Cardiac muscle cell (in vitro differentiated cells and primary cell): ENCODE measurements at regions not wholly inside any gene's neighbourhood (a gene's known extent, or its start where the extent isn't known, plus 50 kb on each side); places are given as distances from the start of the nearest gene placed in this dataset.

ENCODE experiments used
- DNase-seq, 2 donors: peaks; one replicate each; pipeline versions ENCODE4 v3.0.0 to v3.0.0-alpha.2; 2010 to 2017; ENCODE audit warnings: low read depth in 1 of 2, low spot score in 1 of 2
- H3K27ac ChIP-seq: fragments of 200-600 bp; sonication (generic); 2 replicates; pipeline ENCODE4 v1.5.1; 2016
- H3K27me3 ChIP-seq: fragments of 200-600 bp; sonication (generic); 2 replicates; pipeline ENCODE4 v1.6.0; 2016; ENCODE audit warnings: control low read depth
- H3K36me3 ChIP-seq: fragments of 200-600 bp; sonication (generic); 2 replicates; pipeline ENCODE4 v1.5.1; 2016; ENCODE audit warnings: control low read depth
- H3K4me1 ChIP-seq: fragments of 200-600 bp; sonication (generic); 2 replicates; pipeline ENCODE4 v1.8.1; 2017; ENCODE audit warnings: low read depth, mild to moderate bottlenecking, mixed run types
- H3K4me3 ChIP-seq: fragments of 200-600 bp; sonication (generic); 2 replicates; pipeline ENCODE4 v1.5.1; 2016; ENCODE audit warnings: mild to moderate bottlenecking
- H3K9me3 ChIP-seq: fragments of 200-600 bp; sonication (generic); 2 replicates; pipeline ENCODE4 v1.5.1; 2017; ENCODE audit warnings: low read depth, mild to moderate bottlenecking, control low read depth
- CTCF ChIP-seq: IDR thresholded peaks from 2 replicates; pipeline ENCODE4 v1.5.1; 2012; ENCODE audit warnings: low read depth, mild to moderate bottlenecking, low read length

DNA sequence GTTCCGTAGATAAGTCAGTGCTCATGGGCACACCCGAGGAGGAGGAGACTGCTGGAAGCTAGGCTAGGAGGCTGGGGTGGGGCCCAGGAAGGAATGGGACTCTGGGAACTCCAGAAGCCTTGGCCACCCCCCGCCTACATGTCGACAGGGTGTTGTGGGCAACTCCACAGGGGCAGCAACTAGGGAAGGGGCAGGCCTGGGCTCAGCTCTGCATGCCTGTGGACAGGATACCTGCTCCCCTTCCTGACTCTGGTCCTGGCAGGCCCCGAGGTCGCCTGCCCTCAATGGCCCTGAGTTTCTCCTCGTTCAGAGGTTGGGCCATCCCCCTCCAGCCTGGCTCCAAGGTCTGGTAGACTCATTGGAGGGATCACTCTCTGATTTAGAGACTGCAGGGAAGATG is 138.9 kb upstream of the LINGO1 start:
- TF ChIP-seq CTCF, result no peak
- no peak overlapping the region for H3K4me3 ChIP-seq
- no peak for DNase-seq
- H3K4me1 ChIP-seq, result no peaks in the 10 kb centered on the region
- no peak overlapping the region for H3K27ac ChIP-seq
- H3K27me3 ChIP-seq, result no peaks in the 10 kb centered on the region
- H3K9me3 ChIP-seq, result no peaks in the 10 kb centered on the region
- no peaks in the 10 kb centered on the region for H3K36me3 ChIP-seq

- TF ChIP-seq CTCF, result no peak
- H3K4me1 ChIP-seq, result no peaks in the 10 kb centered on the region
- DNase-seq, result no peak
- no peaks in the 10 kb centered on the region for H3K27me3 ChIP-seq
- no peak overlapping the region for H3K27ac ChIP-seq
- no peak overlapping the region for H3K4me3 ChIP-seq
- H3K9me3 ChIP-seq, result no peaks in the 10 kb centered on the region
- H3K36me3 ChIP-seq, result no peaks in the 10 kb centered on the region
Observed at GRCh38 chr15:77769700-77770099, 137.0 kb upstream of the LINGO1 start.

GRCh38 chr15:77768521-77769078 is 135.9 kb upstream of the LINGO1 start:
- Histone ChIP-seq H3K4me1 (no peaks in the 10 kb centered on the region), H3K9me3 (no peaks in the 10 kb centered on the region), H3K36me3 (no peaks in the 10 kb centered on the region), H3K4me3 (no peak overlapping the region), H3K27me3 (no peaks in the 10 kb centered on the region), H3K27ac (no peak overlapping the region)
- TF ChIP-seq CTCF, result no peak
- DNase-seq, result no peak

DNA sequence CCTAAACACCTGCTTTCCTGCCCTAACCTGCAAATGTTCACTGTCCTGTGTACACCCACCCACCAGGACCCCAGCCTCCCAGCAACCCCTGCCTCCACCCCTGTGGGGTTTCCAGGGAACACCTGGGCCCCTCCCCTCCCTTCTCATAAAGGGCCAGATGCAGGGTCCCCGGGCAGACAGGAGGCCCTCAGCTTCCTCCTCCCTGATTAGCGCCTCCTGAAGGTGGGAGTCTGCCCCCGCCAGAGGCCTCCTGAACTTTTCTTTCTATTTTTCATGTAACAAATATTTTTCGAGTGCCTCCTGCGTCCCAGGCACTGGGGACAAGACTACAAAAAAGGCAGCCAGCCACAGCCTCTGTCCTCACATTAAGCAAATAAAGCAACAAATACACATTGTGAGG is 135.4 kb upstream of the LINGO1 start:
- no peak overlapping the region for H3K27ac ChIP-seq
- H3K27me3 ChIP-seq, result no peaks in the 10 kb centered on the region
- DNase-seq, result no peak
- H3K4me1 ChIP-seq, result no peaks in the 10 kb centered on the region
- no peaks in the 10 kb centered on the region for H3K36me3 ChIP-seq
- H3K9me3 ChIP-seq, result no peaks in the 10 kb centered on the region
- no peak for TF ChIP-seq CTCF
- H3K4me3 ChIP-seq, result no peak overlapping the region

- H3K4me3 ChIP-seq, result no peak overlapping the region
- TF ChIP-seq CTCF, result no peak
- H3K36me3 ChIP-seq, result no peaks in the 10 kb centered on the region
- no peak overlapping the region for H3K27ac ChIP-seq
- DNase-seq, result no peak
- H3K4me1 ChIP-seq, result no peaks in the 10 kb centered on the region
- no peaks in the 10 kb centered on the region for H3K27me3 ChIP-seq
- no peaks in the 10 kb centered on the region for H3K9me3 ChIP-seq
Observed at GRCh38 chr15:77764095-77764494, 131.4 kb upstream of the LINGO1 start.
